ENCODE measurements at regions not wholly inside any gene's neighbourhood (a gene's known extent, or its start where the extent isn't known, plus 50 kb on each side); places are given as distances from the start of the nearest gene placed in this dataset.
A peak's percentile ranks its signal among the peaks of the same experiment; 100 is the strongest.

DNA sequence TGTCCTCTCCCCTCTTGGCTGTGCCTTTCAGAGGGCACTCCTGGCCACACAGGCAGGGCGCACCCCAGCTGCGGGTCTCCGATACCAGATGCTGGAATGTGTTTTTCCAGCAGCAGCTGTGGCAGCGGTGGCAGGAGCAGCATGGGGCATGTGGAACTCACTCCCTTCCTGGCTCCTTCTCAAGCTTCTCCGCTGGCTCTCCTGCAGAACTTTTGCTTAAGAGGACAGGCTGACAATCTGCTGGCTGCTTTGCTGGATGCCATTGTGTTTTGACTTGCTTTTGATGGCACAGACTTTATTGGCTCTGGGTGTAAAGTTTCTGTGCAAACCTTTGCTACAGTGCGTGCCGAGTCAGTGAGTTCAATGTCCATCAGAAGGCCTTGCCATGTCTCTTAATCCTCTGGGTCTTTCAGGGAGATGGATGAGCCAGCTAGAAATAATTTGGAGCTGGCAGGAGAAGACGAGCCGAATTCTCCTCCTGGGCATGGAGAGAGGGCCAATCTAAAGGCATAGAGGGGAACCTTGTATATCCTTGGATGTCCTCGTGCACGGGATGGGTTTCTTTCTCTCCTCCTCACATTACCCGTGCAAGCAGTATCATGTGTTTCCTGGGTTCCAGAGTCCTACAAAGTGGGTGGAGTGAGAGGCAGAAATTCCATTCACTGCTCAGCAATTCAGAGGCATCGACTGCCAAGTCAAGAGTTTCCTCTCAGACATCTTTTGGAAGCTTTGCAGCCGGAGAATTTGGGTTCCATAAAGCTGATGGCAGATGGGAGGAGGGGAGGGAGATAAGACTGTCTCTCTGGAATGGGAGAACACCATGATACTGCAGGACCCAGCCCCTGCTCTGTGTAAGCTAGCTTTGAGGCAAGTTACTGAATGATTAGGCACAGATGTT lies 231.2 kb downstream of the FGF9 start:
- DNase-seq (ENCODE audit: low read depth), result peak; percentile 41
- H3K4me3 ChIP-seq (ENCODE audit: low read length), result no peak overlapping the region
- no peak for TF ChIP-seq CTCF (conservative IDR thresholded peaks at IDR 0.05; ENCODE audit: low read length)

GRCh38 chr13:21902709-21903098 lies 231.8 kb downstream of the FGF9 start:
- TF ChIP-seq CTCF (conservative IDR thresholded peaks at IDR 0.05; ENCODE audit: low read length), result no peak
- DNase-seq (ENCODE audit: low read depth), result no peak
- no peak overlapping the region for H3K4me3 ChIP-seq (ENCODE audit: low read length)

DNA sequence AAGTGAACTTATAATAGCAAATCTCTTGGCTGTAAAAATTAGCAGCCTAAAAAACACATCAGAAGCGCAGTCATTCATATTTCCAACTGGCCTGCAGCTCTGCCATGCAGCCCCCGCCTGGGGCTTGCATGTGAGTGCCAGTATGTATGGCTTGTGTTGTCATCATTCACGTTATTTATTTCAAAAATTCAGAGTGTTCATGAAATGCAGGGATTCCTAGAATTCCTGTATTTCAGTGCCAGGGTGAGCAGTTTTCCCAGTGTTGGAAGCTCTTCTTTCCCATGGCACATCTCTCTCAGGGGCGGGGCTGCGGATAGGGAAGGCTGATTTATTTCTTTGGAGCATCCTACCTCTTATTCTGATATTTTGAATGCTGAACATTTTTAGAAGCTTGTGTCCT lies 234.6 kb downstream of the FGF9 start:
- TF ChIP-seq CTCF (conservative IDR thresholded peaks at IDR 0.05; ENCODE audit: low read length), result no peak
- DNase-seq (ENCODE audit: low read depth), result peak; percentile 29
- H3K4me3 ChIP-seq (ENCODE audit: low read length), result no peak overlapping the region

- TF ChIP-seq CTCF (conservative IDR thresholded peaks at IDR 0.05; ENCODE audit: low read length), result no peak
- no peak for DNase-seq (ENCODE audit: low read depth)
- H3K4me3 ChIP-seq (ENCODE audit: low read length), result no peak overlapping the region
Measured at GRCh38 chr13:21909331-21909730, 238.5 kb downstream of the FGF9 start.

- DNase-seq (ENCODE audit: low read depth), result no peak
- no peak for TF ChIP-seq CTCF (conservative IDR thresholded peaks at IDR 0.05; ENCODE audit: low read length)
- no peak overlapping the region for H3K4me3 ChIP-seq (ENCODE audit: low read length)
Measured at GRCh38 chr13:21910546-21910945, 239.7 kb downstream of the FGF9 start.

DNA sequence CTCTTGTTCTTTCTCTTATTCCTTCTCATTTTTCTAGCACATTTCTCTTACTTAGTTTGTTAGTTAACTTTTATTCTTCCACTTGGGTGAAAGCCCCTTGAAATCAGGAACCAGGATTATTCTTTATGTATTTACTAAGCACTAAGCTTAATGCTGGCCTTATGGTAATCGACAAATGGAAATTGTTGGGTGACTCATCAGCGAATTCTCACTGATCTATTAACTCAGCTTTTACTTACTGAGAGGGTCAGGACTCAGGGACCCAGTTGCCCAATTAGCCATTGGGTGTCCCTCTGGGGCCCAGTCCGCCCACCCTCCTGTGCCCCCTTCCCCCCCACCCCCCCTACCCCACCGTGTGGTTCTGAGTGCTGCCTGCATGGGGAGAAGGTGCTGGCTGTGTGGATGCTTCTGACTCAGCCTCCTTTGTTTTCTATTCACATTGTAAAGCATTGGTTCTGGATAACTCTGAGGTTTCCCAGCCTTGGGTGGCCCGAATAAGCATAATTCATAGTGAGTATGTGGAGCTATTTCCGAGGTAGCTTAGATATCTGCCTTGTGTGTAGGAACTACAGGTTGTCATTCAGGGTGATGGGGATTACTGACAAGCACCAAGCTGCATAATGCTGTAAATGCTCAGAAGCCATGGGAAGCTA lies 240.9 kb downstream of the FGF9 start:
- TF ChIP-seq CTCF (conservative IDR thresholded peaks at IDR 0.05; ENCODE audit: low read length), result no peak

GRCh38 chr13:21913010-21913409 lies 242.1 kb downstream of the FGF9 start:
- TF ChIP-seq CTCF (conservative IDR thresholded peaks at IDR 0.05; ENCODE audit: low read length), result peak; percentile 17; the same call in 1 of the 2 replicates
- no peak for DNase-seq (ENCODE audit: low read depth)
- no peak overlapping the region for H3K4me3 ChIP-seq (ENCODE audit: low read length)

More for the DNA sequence above, 240.9 kb downstream of the FGF9 start:
- no peak for DNase-seq (ENCODE audit: low read depth)
- no peak overlapping the region for H3K4me3 ChIP-seq (ENCODE audit: low read length)

All from AG10803 (cell line).